ENCODE measurements at regions not wholly inside any gene's neighbourhood (a gene's known extent, or its start where the extent isn't known, plus 50 kb on each side); places are given as distances from the start of the nearest gene placed in this dataset.
"Not testable (repeated sequence)": the region's sequence is repeated elsewhere in the genome, so short reads cannot be mapped to it uniquely, and the experiment has no call there.

DNA sequence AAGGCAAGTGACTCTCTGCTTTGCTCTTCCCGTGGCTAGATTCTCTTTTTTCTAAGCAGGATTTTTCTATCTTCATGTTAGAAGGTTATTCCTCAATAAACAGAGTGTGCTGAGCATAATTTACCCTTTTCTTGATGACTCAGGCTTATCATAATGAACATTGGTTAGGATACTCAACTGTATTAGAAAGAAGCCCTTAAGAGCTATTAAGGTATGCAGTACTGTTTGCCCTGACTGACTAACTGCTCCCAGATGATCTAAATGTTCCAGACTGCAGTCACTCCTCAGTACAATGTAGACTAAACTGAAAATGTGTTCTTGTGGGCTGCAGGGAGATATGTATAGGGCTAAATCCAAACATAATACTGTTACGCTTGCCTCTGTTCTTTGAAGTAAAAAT lies 687.8 kb downstream of the NUP35 start:
- no peak for DNase-seq

GRCh38 chr2:183825710-183826109 lies 701.5 kb downstream of the NUP35 start:
- DNase-seq, result no peak

- no peak for DNase-seq
These were observed 705.7 kb downstream of the NUP35 start for GRCh38 chr2:183829931-183830330.

DNA sequence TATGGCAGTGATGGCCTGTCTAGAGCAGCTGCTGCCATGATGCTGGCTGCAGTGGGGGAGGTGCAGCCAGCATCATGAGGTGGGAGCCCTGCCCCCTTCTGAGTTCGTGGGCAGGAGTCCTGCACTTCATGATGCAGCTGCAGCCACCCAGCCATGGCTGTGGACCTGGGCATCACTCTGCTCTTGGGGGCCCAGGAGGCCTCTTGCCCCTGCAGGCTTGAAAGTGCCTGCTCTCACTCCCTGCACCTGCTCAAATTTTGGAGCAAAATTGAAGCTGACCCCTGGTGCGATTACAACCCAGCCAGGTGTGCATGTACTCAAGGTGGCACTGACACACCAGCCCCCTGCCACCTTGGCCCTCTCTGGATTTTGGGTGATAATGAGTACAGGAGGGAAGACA lies 712.9 kb downstream of the NUP35 start:
- no peak for DNase-seq

- no peak for DNase-seq
These were observed 714.1 kb downstream of the NUP35 start for GRCh38 chr2:183838295-183838694.

DNA sequence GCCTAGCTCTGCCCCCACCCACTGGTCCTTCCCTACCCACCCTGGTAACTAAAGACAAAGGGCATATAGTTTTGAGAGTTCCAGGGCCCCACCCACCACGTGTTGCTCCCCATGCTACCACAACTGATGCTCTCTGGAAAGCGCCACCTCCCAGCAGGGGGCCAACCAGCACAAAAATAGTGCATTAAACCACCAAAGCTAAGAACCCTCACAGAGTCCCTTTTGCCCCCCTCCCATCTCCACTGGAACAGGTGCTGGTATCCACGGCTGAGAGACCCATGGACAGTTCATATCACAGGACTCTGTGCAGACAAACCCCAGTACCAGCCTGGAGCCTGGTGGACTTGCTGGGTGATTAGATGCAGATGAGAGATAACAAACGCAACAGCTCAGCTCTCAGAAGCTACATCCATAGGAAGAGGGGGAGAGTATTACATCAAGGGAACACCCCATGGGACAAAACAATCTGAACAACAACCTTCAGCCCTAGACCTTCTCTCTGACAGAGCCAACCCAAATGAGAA lies 715.9 kb downstream of the NUP35 start:
- DNase-seq, result no peak

GRCh38 chr2:183849826-183850225 lies 725.6 kb downstream of the NUP35 start:
- not testable (repeated sequence) for DNase-seq

DNA sequence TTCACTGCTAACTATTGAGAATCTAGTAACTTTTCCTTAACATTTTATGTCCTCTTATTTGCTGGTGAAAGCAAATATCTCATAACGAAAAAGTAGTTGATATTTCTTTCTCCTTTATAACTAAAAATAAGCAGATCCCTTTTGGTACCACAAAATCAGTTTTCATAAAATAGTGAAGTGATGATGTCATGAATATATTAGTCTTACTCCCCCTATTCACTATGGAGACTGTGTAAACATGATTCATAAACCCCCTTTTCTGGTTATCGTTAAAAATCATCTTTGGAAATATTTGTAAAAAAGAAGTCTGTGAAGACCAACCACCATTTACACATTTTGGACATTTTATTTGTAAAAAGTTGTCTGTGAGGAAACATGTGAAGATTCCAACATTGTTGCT lies 734.9 kb downstream of the NUP35 start:
- DNase-seq, result no peak

GRCh38 chr2:183866666-183867065 lies 731.7 kb upstream of the ZNF804A start:
- no peak for DNase-seq

DNA sequence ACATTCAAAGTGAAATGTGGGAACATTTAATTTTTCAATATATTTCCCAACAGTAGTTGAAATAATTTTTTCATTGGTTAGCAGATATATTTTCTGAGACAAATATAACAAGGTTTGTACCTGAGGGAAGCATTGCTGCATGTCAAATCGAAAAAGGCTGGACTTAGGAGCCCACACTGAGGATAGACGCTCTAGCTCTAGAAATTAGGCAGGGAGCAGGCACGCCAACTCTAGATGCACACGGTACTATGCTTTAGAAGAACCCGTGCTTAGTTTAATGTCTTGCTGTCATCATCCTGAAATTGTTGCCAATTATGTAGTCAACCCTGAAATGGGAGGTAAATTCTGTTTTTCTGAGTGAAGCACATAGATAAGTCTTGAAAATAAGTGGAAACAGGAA lies 731.1 kb upstream of the ZNF804A start:
- DNase-seq, result no peak

DNA sequence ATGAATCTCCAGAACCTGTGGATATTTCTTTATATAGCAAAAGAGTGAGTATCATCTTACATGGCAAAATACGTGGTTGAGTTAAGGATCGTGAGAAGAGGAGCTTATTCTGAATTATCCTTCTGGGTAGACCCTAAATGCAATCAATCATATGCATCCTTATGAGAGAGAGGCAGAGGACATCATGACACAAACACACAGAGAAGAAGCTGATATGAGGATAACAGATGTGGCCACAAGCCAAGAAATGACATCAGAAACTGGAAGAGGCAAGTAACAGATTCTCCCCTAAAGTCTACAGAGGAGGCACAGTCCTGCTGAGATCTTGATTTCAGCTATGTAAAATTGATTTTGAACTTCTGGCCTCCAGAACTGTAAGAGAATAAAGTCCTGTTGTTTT lies 730.2 kb upstream of the ZNF804A start:
- no peak for DNase-seq

DNA sequence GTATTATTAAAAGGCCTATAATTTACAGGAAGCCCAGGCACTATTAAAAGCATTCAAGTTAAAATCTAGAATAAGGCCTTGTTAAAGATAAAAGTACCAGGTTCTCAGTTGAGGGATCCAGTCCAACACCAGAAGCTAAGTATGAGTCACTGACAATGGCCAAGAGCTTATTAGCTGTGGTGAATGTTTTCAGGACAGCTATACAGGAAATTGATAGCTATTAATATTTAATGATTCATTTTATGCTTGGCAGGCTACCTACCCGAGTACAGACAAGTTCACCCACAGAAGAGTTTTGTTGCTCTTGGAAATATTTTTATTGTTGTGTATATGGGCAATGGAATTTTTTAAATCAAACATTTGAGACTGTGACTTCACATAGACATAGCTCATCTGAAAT lies 729.6 kb upstream of the ZNF804A start:
- DNase-seq, result no peak

DNA sequence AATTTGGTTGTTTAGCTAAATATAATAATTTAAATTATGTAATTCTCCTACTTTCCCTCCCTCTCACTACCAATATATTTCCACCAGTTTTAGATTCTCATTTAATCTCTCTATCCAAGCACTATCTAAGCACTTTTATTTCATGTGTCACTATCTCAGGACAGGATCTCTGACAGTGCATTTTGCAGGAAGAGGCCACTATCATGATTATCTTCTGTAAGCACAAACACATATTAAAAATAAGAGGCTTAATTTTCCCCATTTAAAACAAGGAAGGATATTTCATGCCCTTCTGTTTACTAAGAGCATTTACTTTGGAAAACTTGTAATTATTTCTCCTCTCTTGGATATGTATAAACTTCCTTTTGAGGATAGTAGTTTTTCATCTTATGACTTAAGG lies 726.2 kb upstream of the ZNF804A start:
- DNase-seq, result no peak

GRCh38 chr2:183881978-183882377 lies 716.4 kb upstream of the ZNF804A start:
- DNase-seq, result no peak

- no peak for DNase-seq
These were observed 705.9 kb upstream of the ZNF804A start for GRCh38 chr2:183892315-183892941.

DNA sequence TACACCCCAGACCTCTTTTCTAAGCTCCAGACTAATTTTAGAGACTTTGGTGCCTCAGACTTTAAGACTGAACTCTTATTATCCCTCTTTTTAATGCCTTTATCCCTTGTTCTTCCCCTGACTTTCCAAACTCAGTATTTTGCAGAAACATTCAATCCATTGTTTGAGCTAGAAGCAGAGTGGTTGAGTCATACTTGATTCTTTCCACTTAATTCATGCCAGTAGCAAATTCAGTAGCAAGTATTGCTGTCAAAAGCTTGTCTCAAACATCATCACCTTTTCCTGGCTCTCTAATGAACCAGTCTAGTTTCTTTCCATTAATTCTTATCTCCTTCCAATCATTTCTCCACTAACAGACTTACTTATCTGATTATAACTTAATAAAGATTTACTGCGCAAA lies 699.7 kb upstream of the ZNF804A start:
- no peak for DNase-seq

DNA sequence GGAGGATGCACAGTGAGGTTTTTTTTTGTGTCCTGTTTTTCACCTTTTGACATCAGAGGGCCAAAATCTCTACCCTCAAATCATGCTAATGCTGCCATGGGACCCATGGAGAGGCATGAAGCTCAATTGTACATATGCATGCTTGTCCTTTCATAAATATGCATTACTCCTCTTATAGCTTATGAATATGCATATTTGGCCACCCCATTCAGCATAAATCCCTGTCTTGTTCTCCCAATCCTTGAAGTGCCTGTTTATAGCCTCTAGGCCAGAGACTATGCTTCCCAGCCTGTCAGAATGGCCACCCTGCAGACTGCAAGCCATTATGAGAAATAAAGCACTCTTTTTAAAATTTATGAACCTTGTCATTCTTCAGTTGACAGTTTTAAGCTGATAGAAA lies 696.4 kb upstream of the ZNF804A start:
- DNase-seq, result no peak

GRCh38 chr2:183903026-183903425 lies 695.3 kb upstream of the ZNF804A start:
- no peak for DNase-seq

DNA sequence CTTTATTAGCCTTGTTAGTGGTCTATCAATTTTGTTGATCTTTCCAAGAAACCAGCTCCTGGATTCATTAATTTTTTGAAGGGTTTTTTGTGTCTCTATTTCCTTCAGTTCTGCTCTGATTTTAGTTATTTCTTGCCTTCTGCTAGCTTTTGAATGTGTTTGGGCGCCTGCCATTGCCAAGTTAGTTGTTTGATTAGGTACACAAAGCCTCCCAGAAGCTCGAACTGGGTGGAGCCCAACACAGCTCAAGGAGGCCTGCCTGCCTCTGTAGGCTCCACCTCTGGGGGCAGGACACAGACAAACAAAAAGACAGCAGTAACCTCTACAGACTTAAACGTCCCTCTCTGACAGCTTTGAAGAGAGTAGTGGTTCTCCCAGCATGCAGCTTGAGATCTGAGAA lies 682.3 kb upstream of the ZNF804A start:
- DNase-seq, result not testable (repeated sequence)

- no peak for DNase-seq
These were observed 679.2 kb upstream of the ZNF804A start for GRCh38 chr2:183919167-183919566.

DNA sequence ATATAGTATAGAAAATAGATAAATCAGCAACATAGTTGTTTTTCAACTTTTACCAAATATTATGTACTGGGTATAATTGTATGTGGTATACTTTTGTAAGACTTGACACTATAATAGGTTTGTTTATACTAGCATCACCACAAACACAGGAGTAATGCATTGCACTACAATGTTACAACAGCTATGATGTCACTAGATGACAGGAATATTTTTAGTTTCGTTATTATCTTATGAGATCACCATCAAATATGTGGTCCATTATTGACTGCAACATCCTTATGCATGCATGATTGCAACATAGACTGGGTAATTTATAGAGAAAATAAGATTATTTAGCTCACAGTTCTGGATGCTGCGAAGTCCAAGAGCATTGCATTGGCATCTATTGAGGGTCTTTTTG lies 678.4 kb upstream of the ZNF804A start:
- DNase-seq, result no peak

DNA sequence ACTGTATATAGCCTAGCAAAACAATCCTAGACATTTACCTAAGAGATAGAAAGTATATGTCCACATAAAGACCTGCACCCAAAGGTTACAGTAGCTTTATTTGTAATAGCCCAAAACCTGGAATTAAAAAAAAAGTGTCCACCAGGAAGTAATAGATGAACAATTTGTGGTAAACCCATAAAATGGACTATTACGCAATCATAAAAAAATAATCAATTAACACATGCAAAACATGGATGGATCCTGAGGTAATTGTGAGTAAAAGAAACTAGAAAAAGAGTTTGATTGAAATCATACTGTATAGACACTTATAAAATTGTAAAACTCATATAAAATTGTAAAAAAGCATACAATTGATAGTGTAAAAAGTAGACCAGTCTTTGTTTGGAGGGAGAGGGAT lies 673.0 kb upstream of the ZNF804A start:
- DNase-seq, result no peak

DNA sequence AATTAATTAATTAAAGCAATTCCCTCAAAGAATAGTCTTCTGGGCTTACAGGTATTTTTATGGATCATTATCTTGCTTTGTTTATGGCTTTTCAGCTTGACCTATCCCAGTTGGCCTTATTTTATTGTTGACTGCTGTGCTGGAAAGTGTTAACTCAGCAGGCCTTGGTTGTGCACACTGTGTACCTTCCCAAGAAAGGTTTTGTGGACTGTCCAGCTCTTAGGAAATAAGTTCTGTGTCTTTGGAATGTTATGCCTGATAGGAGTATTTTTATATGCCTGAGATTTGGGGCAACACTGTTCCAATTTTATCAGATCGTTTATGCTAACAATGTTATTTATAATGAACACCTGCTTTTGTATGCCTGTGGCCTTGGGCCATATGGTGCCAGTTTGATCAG lies 671.9 kb upstream of the ZNF804A start:
- DNase-seq, result no peak

GRCh38 chr2:183927406-183928325 lies 670.7 kb upstream of the ZNF804A start:
- DNase-seq, result no peak

Data from CD4-positive, alpha-beta T cell treated with Interleukin-4 for 1 hour (primary cell).